ENCODE measurements at regions not wholly inside any gene's neighbourhood (a gene's known extent, or its start where the extent isn't known, plus 50 kb on each side); places are given as distances from the start of the nearest gene placed in this dataset.

- no peak for DNase-seq (ENCODE audit: low read depth)
- Histone ChIP-seq H3K27me3 (replicated peaks; ENCODE audit: control insufficient read depth, insufficient read depth, low read length) (no peaks in the 10 kb centered on the region), H3K4me3 (ENCODE audit: low read length) (no peak overlapping the region), H3K36me3 (ENCODE audit: control insufficient read depth, insufficient read depth, low read length, severe bottlenecking) (no peaks in the 10 kb centered on the region), H3K4me1 (ENCODE audit: control insufficient read depth, insufficient read depth, low read length) (peaks cover 21% of the 10 kb centered on the region), H3K9ac (ENCODE audit: low read length) (no peak overlapping the region), H3K9me3 (ENCODE audit: control insufficient read depth, low read length) (no peaks in the 10 kb centered on the region)
These were observed 53.6 kb upstream of the EPCAM start for GRCh38 chr2:47315475-47315874.

- no peaks in the 10 kb centered on the region for H3K9me3 ChIP-seq (ENCODE audit: control insufficient read depth, low read length)
- H3K4me1 ChIP-seq (ENCODE audit: control insufficient read depth, insufficient read depth, low read length): peaks cover 32% of the 10 kb centered on the region
- no peak overlapping the region for H3K4me3 ChIP-seq (ENCODE audit: low read length)
- H3K9ac ChIP-seq (ENCODE audit: low read length): no peak overlapping the region
- H3K36me3 ChIP-seq (ENCODE audit: control insufficient read depth, insufficient read depth, low read length, severe bottlenecking): no peaks in the 10 kb centered on the region
- H3K27me3 ChIP-seq (replicated peaks; ENCODE audit: control insufficient read depth, insufficient read depth, low read length): no peaks in the 10 kb centered on the region
- no peak for DNase-seq (ENCODE audit: low read depth)
These were observed 55.4 kb upstream of the EPCAM start for GRCh38 chr2:47313728-47314127.

- H3K9ac ChIP-seq (ENCODE audit: low read length): no peak overlapping the region
- no peaks in the 10 kb centered on the region for H3K27me3 ChIP-seq (replicated peaks; ENCODE audit: control insufficient read depth, insufficient read depth, low read length)
- H3K9me3 ChIP-seq (ENCODE audit: control insufficient read depth, low read length): no peaks in the 10 kb centered on the region
- DNase-seq (ENCODE audit: low read depth): no peak
- no peak overlapping the region for H3K4me3 ChIP-seq (ENCODE audit: low read length)
- H3K36me3 ChIP-seq (ENCODE audit: control insufficient read depth, insufficient read depth, low read length, severe bottlenecking): no peaks in the 10 kb centered on the region
- peaks cover 32% of the 10 kb centered on the region for H3K4me1 ChIP-seq (ENCODE audit: control insufficient read depth, insufficient read depth, low read length)
These were observed 55.9 kb upstream of the EPCAM start for GRCh38 chr2:47313141-47313691.

GRCh38 chr2:47312491-47312850 lies 56.6 kb upstream of the EPCAM start:
- Histone ChIP-seq H3K36me3 (ENCODE audit: control insufficient read depth, insufficient read depth, low read length, severe bottlenecking) (no peaks in the 10 kb centered on the region), H3K9me3 (ENCODE audit: control insufficient read depth, low read length) (no peaks in the 10 kb centered on the region), H3K27me3 (replicated peaks; ENCODE audit: control insufficient read depth, insufficient read depth, low read length) (no peaks in the 10 kb centered on the region), H3K4me3 (ENCODE audit: low read length) (no peak overlapping the region), H3K9ac (ENCODE audit: low read length) (no peak overlapping the region), H3K4me1 (ENCODE audit: control insufficient read depth, insufficient read depth, low read length) (peaks cover 32% of the 10 kb centered on the region)
- DNase-seq (ENCODE audit: low read depth): no peak

GRCh38 chr2:47311764-47312490 lies 57.2 kb upstream of the EPCAM start:
- H3K4me3 ChIP-seq (ENCODE audit: low read length): no peak overlapping the region
- peaks cover 37% of the 10 kb centered on the region for H3K4me1 ChIP-seq (ENCODE audit: control insufficient read depth, insufficient read depth, low read length)
- no peak overlapping the region for H3K9ac ChIP-seq (ENCODE audit: low read length)
- no peaks in the 10 kb centered on the region for H3K9me3 ChIP-seq (ENCODE audit: control insufficient read depth, low read length)
- no peak for DNase-seq (ENCODE audit: low read depth)
- H3K27me3 ChIP-seq (replicated peaks; ENCODE audit: control insufficient read depth, insufficient read depth, low read length): no peaks in the 10 kb centered on the region
- no peaks in the 10 kb centered on the region for H3K36me3 ChIP-seq (ENCODE audit: control insufficient read depth, insufficient read depth, low read length, severe bottlenecking)

- no peaks in the 10 kb centered on the region for H3K27me3 ChIP-seq (replicated peaks; ENCODE audit: control insufficient read depth, insufficient read depth, low read length)
- DNase-seq (ENCODE audit: low read depth): no peak
These were observed 58.1 kb upstream of the EPCAM start for GRCh38 chr2:47310801-47311560.

GRCh38 chr2:47309952-47310800 lies 58.9 kb upstream of the EPCAM start:
- Histone ChIP-seq H3K4me3 (ENCODE audit: low read length) (no peak overlapping the region), H3K4me1 (ENCODE audit: control insufficient read depth, insufficient read depth, low read length) (peaks cover 54% of the 10 kb centered on the region), H3K36me3 (ENCODE audit: control insufficient read depth, insufficient read depth, low read length, severe bottlenecking) (no peaks in the 10 kb centered on the region), H3K27me3 (replicated peaks; ENCODE audit: control insufficient read depth, insufficient read depth, low read length) (no peaks in the 10 kb centered on the region), H3K9ac (ENCODE audit: low read length) (peak overlapping the region; percentile 20), H3K9me3 (ENCODE audit: control insufficient read depth, low read length) (no peaks in the 10 kb centered on the region)
- peak; percentile 75 for DNase-seq (ENCODE audit: low read depth)

More at GRCh38 chr2:47310801-47311560, 58.1 kb upstream of the EPCAM start:
- Histone ChIP-seq H3K4me3 (ENCODE audit: low read length) (no peak overlapping the region), H3K4me1 (ENCODE audit: control insufficient read depth, insufficient read depth, low read length) (peaks cover 46% of the 10 kb centered on the region), H3K9ac (ENCODE audit: low read length) (peak overlapping the region; percentile 20), H3K9me3 (ENCODE audit: control insufficient read depth, low read length) (no peaks in the 10 kb centered on the region), H3K36me3 (ENCODE audit: control insufficient read depth, insufficient read depth, low read length, severe bottlenecking) (no peaks in the 10 kb centered on the region)

- Histone ChIP-seq H3K4me3 (ENCODE audit: low read length) (no peak overlapping the region), H3K27me3 (replicated peaks; ENCODE audit: control insufficient read depth, insufficient read depth, low read length) (no peaks in the 10 kb centered on the region), H3K9me3 (ENCODE audit: control insufficient read depth, low read length) (no peaks in the 10 kb centered on the region), H3K4me1 (ENCODE audit: control insufficient read depth, insufficient read depth, low read length) (peaks cover 59% of the 10 kb centered on the region), H3K36me3 (ENCODE audit: control insufficient read depth, insufficient read depth, low read length, severe bottlenecking) (no peaks in the 10 kb centered on the region), H3K9ac (ENCODE audit: low read length) (peak overlapping the region; percentile 20)
- DNase-seq (ENCODE audit: low read depth): no peak
These were observed 59.6 kb upstream of the EPCAM start for GRCh38 chr2:47309472-47309951.

- H3K36me3 ChIP-seq (ENCODE audit: control insufficient read depth, insufficient read depth, low read length, severe bottlenecking): no peaks in the 10 kb centered on the region
- H3K9ac ChIP-seq (ENCODE audit: low read length): no peak overlapping the region
- H3K9me3 ChIP-seq (ENCODE audit: control insufficient read depth, low read length): no peaks in the 10 kb centered on the region
- no peak overlapping the region for H3K4me3 ChIP-seq (ENCODE audit: low read length)
- no peaks in the 10 kb centered on the region for H3K27me3 ChIP-seq (replicated peaks; ENCODE audit: control insufficient read depth, insufficient read depth, low read length)
- H3K4me1 ChIP-seq (ENCODE audit: control insufficient read depth, insufficient read depth, low read length): peaks cover 62% of the 10 kb centered on the region
- DNase-seq (ENCODE audit: low read depth): peak; percentile 56
These were observed 62.0 kb upstream of the EPCAM start for GRCh38 chr2:47307066-47307465.

- H3K4me3 ChIP-seq (ENCODE audit: low read length): no peak overlapping the region
- no peaks in the 10 kb centered on the region for H3K27me3 ChIP-seq (replicated peaks; ENCODE audit: control insufficient read depth, insufficient read depth, low read length)
- H3K9me3 ChIP-seq (ENCODE audit: control insufficient read depth, low read length): no peaks in the 10 kb centered on the region
- H3K36me3 ChIP-seq (ENCODE audit: control insufficient read depth, insufficient read depth, low read length, severe bottlenecking): no peaks in the 10 kb centered on the region
- peaks cover 55% of the 10 kb centered on the region for H3K4me1 ChIP-seq (ENCODE audit: control insufficient read depth, insufficient read depth, low read length)
- H3K9ac ChIP-seq (ENCODE audit: low read length): no peak overlapping the region
- DNase-seq (ENCODE audit: low read depth): no peak
These were observed 64.5 kb upstream of the EPCAM start for GRCh38 chr2:47304654-47305053.
